T47D (cell line): ENCODE measurements at regions not wholly inside any gene's neighbourhood (a gene's known extent, or its start where the extent isn't known, plus 50 kb on each side); places are given as distances from the start of the nearest gene placed in this dataset.

Source experiments
- DNase-seq, 2 experiments: peaks; one replicate each; pipeline versions ENCODE4 v3.0.0 to v3.0.0-alpha.2; 2011 to 2012; ENCODE audit warnings: low read depth in 1 of 2, low spot score in 1 of 2
- JUND ChIP-seq: IDR thresholded peaks from 2 replicates; pipeline ENCODE4 v1.6.1; 2012; ENCODE audit warnings: low read depth
- in situ Hi-C: cut with HindIII; loops from 2 replicates; pipeline ENCODE4 v1.10.0; 2016; ENCODE audit warnings: low sequenced_read_pairs, low pct_unique_long_range_greater_than_20kb

- TF ChIP-seq JUND: no peak
- no peak for DNase-seq
- in situ Hi-C loops: no loop called here
Observed at GRCh38 chrX:39541881-39542280, 555.9 kb downstream of the BCOR start.

- in situ Hi-C loops: no loop called here
Observed at GRCh38 chrX:39542316-39542715, 555.4 kb downstream of the BCOR start.

DNA sequence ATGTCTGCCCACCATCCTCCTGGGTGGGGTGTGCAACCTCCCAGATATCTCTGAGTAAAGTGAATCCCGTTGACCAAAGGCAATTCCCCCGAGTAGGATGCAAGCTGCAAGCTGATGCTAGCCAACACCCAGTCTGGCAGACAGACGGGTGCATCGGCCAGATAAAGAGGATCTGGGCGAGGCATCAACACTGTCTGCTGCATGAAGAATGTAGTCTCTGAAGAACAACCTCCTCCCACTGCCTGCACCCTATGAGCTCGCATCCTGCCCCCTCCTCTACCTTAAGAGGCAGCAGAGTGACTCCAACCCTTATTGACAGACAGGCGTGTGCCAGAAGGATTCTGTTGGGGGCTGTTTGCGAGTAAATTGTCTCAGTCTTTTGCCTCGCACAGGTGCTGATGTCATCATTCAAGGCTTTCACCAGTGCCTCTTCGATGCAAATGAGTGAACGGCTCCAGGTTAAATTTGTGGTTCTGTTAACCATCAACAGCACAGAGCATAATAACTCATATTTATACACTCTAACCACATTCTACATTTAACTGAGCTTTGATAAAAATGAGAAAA lies 546.9 kb downstream of the BCOR start:
- in situ Hi-C loops: no loop called here
- no peak for TF ChIP-seq JUND
- DNase-seq: no peak

More at GRCh38 chrX:39542316-39542715, 555.4 kb downstream of the BCOR start:
- DNase-seq: no peak
- no peak for TF ChIP-seq JUND

DNA sequence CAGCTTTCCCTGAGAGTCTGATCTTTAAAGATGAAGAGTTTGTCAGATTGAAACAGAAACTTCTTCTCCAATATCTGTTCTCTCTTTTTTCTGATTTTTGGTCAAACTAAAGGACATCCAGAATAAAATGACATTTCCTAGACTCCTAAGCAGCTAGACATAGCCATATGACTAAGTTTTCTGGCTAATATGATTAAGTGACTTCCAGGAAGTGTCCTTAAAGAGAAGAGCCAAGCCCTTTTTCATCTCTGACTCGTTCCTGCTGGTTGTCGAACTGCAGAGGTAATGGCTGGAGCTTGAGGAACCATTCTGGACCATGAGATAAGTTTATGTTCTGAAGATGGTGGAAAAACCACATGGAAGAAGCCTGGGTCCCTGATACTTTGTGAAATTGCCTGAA lies 546.0 kb downstream of the BCOR start:
- no peak for DNase-seq
- in situ Hi-C loops: no loop called here
- TF ChIP-seq JUND: no peak

- DNase-seq: no peak
- TF ChIP-seq JUND: no peak
- in situ Hi-C loops: no loop called here
Observed at GRCh38 chrX:39555431-39555830, 542.3 kb downstream of the BCOR start.

GRCh38 chrX:39556056-39556455 lies 541.7 kb downstream of the BCOR start:
- no peak for TF ChIP-seq JUND
- DNase-seq: no peak
- in situ Hi-C loops: no loop called here

DNA sequence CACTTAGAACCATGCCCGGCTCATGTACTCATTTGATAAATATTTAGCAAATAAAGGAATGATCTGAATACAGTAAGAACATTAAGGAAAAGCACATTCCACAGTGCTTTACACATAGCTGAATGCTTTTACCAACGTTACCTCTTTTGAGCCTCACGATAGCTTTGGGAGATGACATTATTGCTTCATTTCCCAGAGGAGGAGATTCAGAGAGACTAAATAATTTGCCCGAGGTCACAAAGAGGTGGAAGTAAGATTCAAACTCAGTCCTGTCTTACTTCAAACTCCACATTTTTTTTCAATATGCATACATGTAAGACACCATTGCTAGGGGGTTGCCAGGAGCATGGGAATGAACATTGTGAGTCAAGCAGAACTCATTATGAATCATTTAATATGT lies 538.5 kb downstream of the BCOR start:
- in situ Hi-C loops: no loop called here
- no peak for DNase-seq
- TF ChIP-seq JUND: no peak

DNA sequence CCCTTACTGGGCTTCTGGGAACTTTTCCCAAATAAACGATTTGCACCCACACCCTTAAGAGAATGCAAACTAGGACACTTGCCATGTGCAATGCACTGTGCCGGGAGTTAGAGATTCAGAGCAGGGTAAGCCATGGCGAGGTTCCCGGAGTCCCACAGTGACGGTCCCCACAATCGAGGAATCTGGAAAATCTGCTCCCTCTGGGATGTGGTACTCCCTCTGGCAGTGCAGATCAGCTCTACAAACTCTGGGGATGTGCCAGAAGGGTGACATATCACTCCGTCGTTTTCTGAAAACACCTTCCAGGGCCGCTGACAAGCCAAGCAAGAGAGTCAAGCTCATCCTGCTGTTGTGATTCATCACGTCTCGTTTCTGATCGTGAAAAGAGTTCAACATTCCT lies 537.5 kb downstream of the BCOR start:
- in situ Hi-C loops: no loop called here
- no peak for DNase-seq
- TF ChIP-seq JUND: no peak

- no peak for TF ChIP-seq JUND
- no peak for DNase-seq
- in situ Hi-C loops: no loop called here
Observed at GRCh38 chrX:39563178-39563577, 534.6 kb downstream of the BCOR start.

- no peak for DNase-seq
- TF ChIP-seq JUND: no peak
- in situ Hi-C loops: no loop called here
Observed at GRCh38 chrX:39564751-39565150, 533.0 kb downstream of the BCOR start.

DNA sequence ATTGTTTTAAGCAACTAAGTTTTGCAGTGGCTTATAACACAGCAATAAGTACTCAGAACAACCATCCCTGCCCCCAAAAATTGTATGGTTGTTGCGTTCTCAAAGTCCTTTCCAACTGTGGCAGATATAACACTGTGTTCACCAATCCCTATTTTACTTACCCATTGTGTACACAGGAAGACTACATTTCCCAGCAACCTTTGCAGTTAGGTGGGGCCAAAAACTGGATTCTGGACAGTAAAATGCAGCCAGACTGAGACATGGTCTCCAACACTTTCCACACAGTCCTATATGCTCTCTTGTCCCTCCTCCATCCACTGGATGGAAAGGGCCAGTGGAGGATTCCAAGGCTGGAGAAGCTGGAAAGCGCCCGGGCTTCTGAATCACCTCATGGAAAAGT lies 523.6 kb downstream of the BCOR start:
- in situ Hi-C loops: no loop called here
- TF ChIP-seq JUND: no peak

GRCh38 chrX:39576041-39576872 lies 521.5 kb downstream of the BCOR start:
- in situ Hi-C loops: no loop called here
- TF ChIP-seq JUND: no peak
- DNase-seq: no peak

More for the DNA sequence above, 523.6 kb downstream of the BCOR start:
- peak in 1 of 2 experiments; percentile 36 for DNase-seq

DNA sequence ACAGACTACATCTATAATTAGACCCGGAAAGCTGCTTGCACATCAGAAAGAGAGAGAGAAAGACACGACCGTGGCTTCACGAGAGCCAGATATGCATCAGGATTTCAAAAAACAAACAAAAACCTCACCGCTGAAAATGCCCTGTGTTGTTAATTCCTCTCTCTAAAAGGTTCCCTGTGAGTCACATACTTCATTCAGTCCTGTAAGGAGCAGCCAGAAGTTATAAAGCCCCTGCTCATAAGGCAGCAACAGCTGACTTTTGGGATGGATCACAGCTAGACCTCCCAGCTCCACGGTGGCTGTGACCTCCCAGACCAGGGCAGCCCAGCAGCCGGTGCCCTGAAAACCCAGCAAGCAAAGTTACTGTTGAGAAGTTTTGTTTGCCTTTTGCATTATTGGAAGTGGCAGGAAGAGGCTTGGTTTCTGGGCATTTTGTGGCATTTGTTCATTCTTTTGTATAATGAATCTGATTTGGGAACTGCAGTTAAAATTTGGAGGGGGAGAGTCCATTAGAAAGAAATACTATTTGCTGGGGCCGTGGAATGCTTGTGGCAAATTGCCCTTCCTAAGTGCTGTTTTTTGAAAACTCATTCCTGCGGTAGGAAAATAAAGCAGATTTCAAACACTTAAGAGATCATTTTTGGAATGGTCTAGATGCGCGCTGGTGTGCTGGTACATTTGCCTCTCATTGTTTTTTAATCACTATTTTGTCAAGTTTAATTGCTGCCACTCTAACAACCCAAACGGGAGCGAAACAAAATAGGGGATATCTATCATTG lies 520.4 kb downstream of the BCOR start:
- peak in 1 of 2 experiments; percentile 68 for DNase-seq
- no peak for TF ChIP-seq JUND
- in situ Hi-C loops: no loop called here
